GM23338 (cell line): ENCODE measurements at regions not wholly inside any gene's neighbourhood (a gene's known extent, or its start where the extent isn't known, plus 50 kb on each side); places are given as distances from the start of the nearest gene placed in this dataset.

Source experiments
- ATAC-seq: fragments of 200-7000 bp; cut with Tn5 transposase; 3 replicates; pipeline ENCODE4 v1.9.1; 2020
- DNase-seq: peaks from one replicate; pipeline ENCODE4 v3.0.0-alpha.2; 2015; ENCODE audit warnings: low spot score
- H2AFZ ChIP-seq: fragments of 200-600 bp; sonication (generic); 2 replicates; pipeline ENCODE4 v1.8.0; 2016; ENCODE audit warnings: antibody characterized with exemption, mild to moderate bottlenecking, moderate library complexity
- H3F3A ChIP-seq: fragments of 200-600 bp; sonication (generic); replicated peaks from 2 replicates; pipeline ENCODE4 v1.8.0; 2017; ENCODE audit warnings: antibody characterized with exemption, mixed run types, low read depth
- H3K27ac ChIP-seq: fragments of 200-600 bp; sonication (generic); 2 replicates; pipeline ENCODE4 v1.6.1; 2016; ENCODE audit warnings: low read depth
- H3K27me3 ChIP-seq: fragments of 200-600 bp; sonication (generic); 2 replicates; pipeline ENCODE4 v1.8.0; 2016; ENCODE audit warnings: mild to moderate bottlenecking, mixed run types, moderate library complexity; ENCODE audit not compliant: insufficient read depth
- H3K36me3 ChIP-seq: fragments of 200-600 bp; sonication (generic); 2 replicates; pipeline ENCODE4 v1.8.0; 2016; ENCODE audit warnings: mild to moderate bottlenecking; ENCODE audit not compliant: insufficient read depth
- H3K4me1 ChIP-seq: fragments of 200-600 bp; sonication (generic); 2 replicates; pipeline ENCODE4 v1.8.0; 2016; ENCODE audit warnings: mild to moderate bottlenecking, moderate library complexity; ENCODE audit not compliant: insufficient read depth
- H3K4me2 ChIP-seq: fragments of 200-600 bp; sonication (generic); 2 replicates; pipeline ENCODE4 v1.7.1; 2017; ENCODE audit warnings: mixed run types
- H3K4me3 ChIP-seq: fragments of 200-600 bp; sonication (generic); 2 replicates; pipeline ENCODE4 v1.6.1; 2016; ENCODE audit warnings: mixed run types
- H3K79me2 ChIP-seq: fragments of 200-600 bp; sonication (generic); replicated peaks from 2 replicates; pipeline ENCODE4 v1.8.0; 2017; ENCODE audit warnings: mild to moderate bottlenecking; ENCODE audit not compliant: insufficient read depth
- H3K9me2 ChIP-seq: fragments of 200-600 bp; sonication (generic); 2 replicates; pipeline ENCODE4 v1.8.0; 2017; ENCODE audit not compliant: insufficient read depth
- H4K20me1 ChIP-seq: fragments of 200-600 bp; sonication (generic); replicated peaks from 2 replicates; pipeline ENCODE4 v1.8.0; 2017; ENCODE audit warnings: mild to moderate bottlenecking; ENCODE audit not compliant: insufficient read depth
- H3K27ac Mint-ChIP-seq: 2 replicates; pipeline ENCODE4 v1.8.0; 2020; ENCODE audit warnings: inconsistent platforms, mild to moderate bottlenecking, moderate library complexity, mixed read lengths
- H3K27me3 Mint-ChIP-seq: 3 replicates; pipeline ENCODE4 v1.8.0; 2022; ENCODE audit warnings: low read depth, mild to moderate bottlenecking, moderate library complexity, mixed read lengths, inconsistent platforms; ENCODE audit not compliant: insufficient read depth, poor library complexity
- H3K36me3 Mint-ChIP-seq: 3 replicates; pipeline ENCODE4 v1.8.0; 2021; ENCODE audit warnings: low read depth, mild to moderate bottlenecking, inconsistent platforms, moderate library complexity, mixed read lengths
- H3K4me1 Mint-ChIP-seq: 3 replicates; pipeline ENCODE4 v1.8.0; 2020; ENCODE audit warnings: mild to moderate bottlenecking, inconsistent platforms, mixed read lengths
- H3K4me3 Mint-ChIP-seq: 3 replicates; pipeline ENCODE4 v1.8.0; 2021; ENCODE audit warnings: moderate library complexity, mild to moderate bottlenecking, inconsistent platforms, mixed read lengths
- H3K9me3 Mint-ChIP-seq: 3 replicates; pipeline ENCODE4 v1.8.0; 2020; ENCODE audit warnings: moderate library complexity, mild to moderate bottlenecking, inconsistent platforms, mixed read lengths
- CTCF ChIP-seq, 2 experiments: fragments of 200-600 bp in 1 of 2; sonication (generic) in 1 of 2; conservative IDR thresholded peaks; 2 replicates each; pipeline versions ENCODE4 v1.5.1 to v1.6.1; 2016 to 2017; ENCODE audit warnings: antibody characterized with exemption in 2 of 2, low read depth in 2 of 2, mild to moderate bottlenecking in 2 of 2, moderate library complexity in 1 of 2
- ETS1 ChIP-seq: IDR thresholded peaks from 2 replicates; pipeline ENCODE4 v1.6.1; 2016; ENCODE audit warnings: antibody characterized with exemption
- EZH2 ChIP-seq: fragments of 200-600 bp; sonication (generic); IDR thresholded peaks from one replicate; pipeline ENCODE4 v1.8.0; 2017; ENCODE audit warnings: antibody characterized with exemption, mild to moderate bottlenecking, low read depth; ENCODE audit not compliant: unreplicated experiment
- JUNB ChIP-seq: IDR thresholded peaks from one replicate; pipeline ENCODE4 v1.6.1; 2016; ENCODE audit warnings: antibody characterized with exemption; ENCODE audit not compliant: unreplicated experiment
- NANOG ChIP-seq: IDR thresholded peaks from 2 replicates; pipeline ENCODE4 v1.6.1; 2016; ENCODE audit warnings: antibody characterized with exemption, borderline replicate concordance
- POLR2AphosphoS5 ChIP-seq: IDR thresholded peaks from 2 replicates; pipeline ENCODE4 v1.6.1; 2016; ENCODE audit warnings: antibody characterized with exemption, low read depth
- REST ChIP-seq: IDR thresholded peaks from one replicate; pipeline ENCODE4 v1.6.1; 2018; ENCODE audit warnings: antibody characterized with exemption; ENCODE audit not compliant: unreplicated experiment
- ZNF114 ChIP-seq: fragments of 250-450 bp; sonication (Bioruptor Pico); IDR thresholded peaks from 2 replicates; pipeline ENCODE4 v1.5.0; 2020; ENCODE audit warnings: mild to moderate bottlenecking, moderate library complexity
- ZNF331 ChIP-seq: fragments of 250-450 bp; sonication (Bioruptor Pico); IDR thresholded peaks from 2 replicates; pipeline ENCODE4 v1.5.0; 2020; ENCODE audit warnings: low read depth, mild to moderate bottlenecking, moderate library complexity
- ZNF462 ChIP-seq: fragments of 250-450 bp; sonication (Bioruptor Pico); IDR thresholded peaks from 2 replicates; pipeline ENCODE4 v1.5.0; 2020; ENCODE audit warnings: mild to moderate bottlenecking, moderate library complexity

- Histone ChIP-seq H3K27me3 (no peaks in the 10 kb centered on the region), H4K20me1 (no peaks in the 10 kb centered on the region), H3F3A (no peaks in the 10 kb centered on the region), H2AFZ (no peak overlapping the region), H3K36me3 (no peaks in the 10 kb centered on the region), H3K27ac (no peak overlapping the region), H3K4me1 (no peaks in the 10 kb centered on the region), H3K79me2 (no peaks in the 10 kb centered on the region), H3K4me3 (no peak overlapping the region), H3K9me2 (no peaks in the 10 kb centered on the region), H3K4me2 (no peak overlapping the region)
- DNase-seq: no peak
- H3K4me3 Mint-ChIP-seq: no peak overlapping the region
- no peaks in the 10 kb centered on the region for H3K4me1 Mint-ChIP-seq
- no peaks in the 10 kb centered on the region for H3K9me3 Mint-ChIP-seq
- H3K36me3 Mint-ChIP-seq: no peaks in the 10 kb centered on the region
- no peak for ATAC-seq
- no peak overlapping the region for H3K27ac Mint-ChIP-seq
- TF ChIP-seq REST (no peak), POLR2AphosphoS5 (no peak), EZH2 (no peak), JUNB (no peak), ZNF114 (no peak), NANOG (no peak), ZNF331 (no peak), ETS1 (no peak), ZNF462 (CRISPR knock-in tag) (no peak), CTCF (conservative IDR thresholded peaks at IDR 0.05; ENCODE audit: low read depth in 2 of 2) (no peak)
- no peaks in the 10 kb centered on the region for H3K27me3 Mint-ChIP-seq
Observed at GRCh38 chr20:52755744-52756143, 216.4 kb upstream of the TSHZ2 start.
